HEK293T (cell line): ENCODE measurements at regions not wholly inside any gene's neighbourhood (a gene's known extent, or its start where the extent isn't known, plus 50 kb on each side); places are given as distances from the start of the nearest gene placed in this dataset.

Source experiments
- CTCF ChIA-PET: fragments of 350-600 bp; formaldehyde crosslinking; extraction: SDS; loops from one replicate; lab custom pipeline; 2021; ENCODE audit warnings: antibody characterized with exemption, inconsistent platforms; lab: Yijun Ruan, JAX
- POLR2A ChIA-PET: fragments of 350-600 bp; formaldehyde crosslinking; extraction: SDS; loops from one replicate; lab custom pipeline; 2020; ENCODE audit warnings: antibody characterized with exemption, inconsistent platforms; lab: Yijun Ruan, JAX
- DNase-seq: peaks from one replicate; pipeline ENCODE4 v3.0.0; 2012; ENCODE audit warnings: mixed read lengths; ENCODE audit errors: extremely low spot score
- ARNT ChIP-seq: fragments of 450-650 bp; IDR thresholded peaks from 2 replicates; pipeline ENCODE4 v1.6.1; 2017; ENCODE audit warnings: mild to moderate bottlenecking
- BHLHE40 ChIP-seq: fragments of 450-650 bp; IDR thresholded peaks from 2 replicates; pipeline ENCODE4 v1.6.1; 2016; ENCODE audit warnings: mild to moderate bottlenecking, moderate library complexity, borderline replicate concordance
- CTBP1 ChIP-seq: fragments of 450-650 bp; IDR thresholded peaks from 2 replicates; pipeline ENCODE4 v1.6.1; 2016; ENCODE audit warnings: borderline replicate concordance
- ELF4 ChIP-seq: fragments of 450-650 bp; IDR thresholded peaks from 2 replicates; pipeline ENCODE4 v1.6.1; 2017; ENCODE audit warnings: antibody characterized with exemption
- FOXA1 ChIP-seq: fragments of 450-650 bp; IDR thresholded peaks from 2 replicates; pipeline ENCODE4 v1.6.1; 2016; ENCODE audit warnings: mild to moderate bottlenecking
- FOXK2 ChIP-seq: fragments of 450-650 bp; IDR thresholded peaks from 2 replicates; pipeline ENCODE4 v1.6.1; 2016; ENCODE audit warnings: mild to moderate bottlenecking
- FOXM1 ChIP-seq: fragments of 450-650 bp; IDR thresholded peaks from 2 replicates; pipeline ENCODE4 v1.6.1; 2017; ENCODE audit warnings: mild to moderate bottlenecking, borderline replicate concordance
- HDGF ChIP-seq: fragments of 450-650 bp; IDR thresholded peaks from 2 replicates; pipeline ENCODE4 v1.6.1; 2017; ENCODE audit warnings: antibody characterized with exemption, borderline replicate concordance
- L3MBTL2 ChIP-seq: fragments of 450-650 bp; conservative IDR thresholded peaks from 2 replicates; pipeline ENCODE4 v1.6.1; 2016; ENCODE audit warnings: mild to moderate bottlenecking
- LEF1 ChIP-seq: fragments of 450-650 bp; IDR thresholded peaks from 2 replicates; pipeline ENCODE4 v1.6.1; 2017; ENCODE audit warnings: mild to moderate bottlenecking, borderline replicate concordance
- NFRKB ChIP-seq: fragments of 450-650 bp; IDR thresholded peaks from 2 replicates; pipeline ENCODE4 v1.6.1; 2016; ENCODE audit warnings: mild to moderate bottlenecking, moderate library complexity
- PKNOX1 ChIP-seq: fragments of 450-650 bp; IDR thresholded peaks from 2 replicates; pipeline ENCODE4 v1.6.1; 2016
- SP1 ChIP-seq: fragments of 450-650 bp; IDR thresholded peaks from 2 replicates; pipeline ENCODE4 v1.6.1; 2017
- SUZ12 ChIP-seq: fragments of 450-650 bp; IDR thresholded peaks from 2 replicates; pipeline ENCODE4 v1.6.1; 2016; ENCODE audit warnings: mild to moderate bottlenecking
- TARDBP ChIP-seq: fragments of 450-650 bp; IDR thresholded peaks from 2 replicates; pipeline ENCODE4 v1.6.1; 2016
- ZNF384 ChIP-seq: fragments of 450-650 bp; IDR thresholded peaks from 2 replicates; pipeline ENCODE4 v1.6.1; 2016

- CTCF ChIA-PET = no interaction called here
- DNase-seq = no peak
- POLR2A ChIA-PET = no interaction called here
- TF ChIP-seq CTBP1 = no peak
- no peak for TF ChIP-seq SP1
- TF ChIP-seq HDGF = no peak
- no peak for TF ChIP-seq FOXM1
- no peak for TF ChIP-seq L3MBTL2
Measured at GRCh38 chr4:38514465-38515146, 149.4 kb upstream of the KLF3 start.

- ChIA-PET CTCF (no interaction called here), POLR2A (no interaction called here)
- no peak for TF ChIP-seq TARDBP
- DNase-seq = no peak
Measured at GRCh38 chr4:38516190-38516589, 147.8 kb upstream of the KLF3 start.

- ChIA-PET CTCF (no interaction called here), POLR2A (no interaction called here)
- DNase-seq = no peak
- no peak for TF ChIP-seq FOXM1
Measured at GRCh38 chr4:38519666-38520065, 144.3 kb upstream of the KLF3 start.

- CTCF ChIA-PET = no interaction called here
- TF ChIP-seq NFRKB (no peak), ARNT (no peak), LEF1 (no peak), FOXA1 (no peak), L3MBTL2 (no peak), FOXM1 (no peak), ZNF384 (no peak), PKNOX1 (no peak), ELF4 (no peak), TARDBP (no peak), SP1 (no peak), CTBP1 (no peak), SUZ12 (no peak), HDGF (no peak)
- POLR2A ChIA-PET = no interaction called here
Measured at GRCh38 chr4:38523054-38523453, 140.9 kb upstream of the KLF3 start.

GRCh38 chr4:38523524-38524448, 140.2 kb upstream of the KLF3 start:
- no peak for DNase-seq
- TF ChIP-seq L3MBTL2 (no peak), ARNT (no peak), SUZ12 (no peak), FOXA1 (no peak), ZNF384 (no peak), LEF1 (no peak), ELF4 (no peak), HDGF (no peak), CTBP1 (no peak), SP1 (no peak), NFRKB (no peak), PKNOX1 (no peak), FOXK2 (no peak), TARDBP (no peak), FOXM1 (no peak), BHLHE40 (no peak)
- CTCF ChIA-PET = no interaction called here
- POLR2A ChIA-PET = no interaction called here

More at GRCh38 chr4:38523054-38523453, 140.9 kb upstream of the KLF3 start:
- DNase-seq = no peak

- TF ChIP-seq PKNOX1 (no peak), HDGF (no peak), LEF1 (no peak), FOXA1 (no peak), CTBP1 (no peak), NFRKB (no peak), ELF4 (no peak), SUZ12 (no peak)
- ChIA-PET CTCF (no interaction called here), POLR2A (no interaction called here)
- DNase-seq = no peak
Measured at GRCh38 chr4:38526412-38526811, 137.6 kb upstream of the KLF3 start.
